ENCODE measurements at regions not wholly inside any gene's neighbourhood (a gene's known extent, or its start where the extent isn't known, plus 50 kb on each side); places are given as distances from the start of the nearest gene placed in this dataset.

GRCh38 chr2:125107446-125107845 lies 1082.4 kb downstream of the CNTNAP5 start:
- H3K27ac ChIP-seq: no peak overlapping the region
- no peak for TF ChIP-seq CTCF (conservative IDR thresholded peaks at IDR 0.05)

- no peak overlapping the region for H3K27ac ChIP-seq
- no peak for TF ChIP-seq CTCF (conservative IDR thresholded peaks at IDR 0.05)
Measured at GRCh38 chr2:125108251-125108650, 1083.2 kb downstream of the CNTNAP5 start.

- no peak overlapping the region for H3K27ac ChIP-seq
- TF ChIP-seq CTCF (conservative IDR thresholded peaks at IDR 0.05): no peak
Measured at GRCh38 chr2:125125902-125126301, 1100.8 kb downstream of the CNTNAP5 start.

GRCh38 chr2:125160947-125161346 lies 1135.9 kb downstream of the CNTNAP5 start:
- no peak overlapping the region for H3K27ac ChIP-seq
- no peak for TF ChIP-seq CTCF (conservative IDR thresholded peaks at IDR 0.05)

DNA sequence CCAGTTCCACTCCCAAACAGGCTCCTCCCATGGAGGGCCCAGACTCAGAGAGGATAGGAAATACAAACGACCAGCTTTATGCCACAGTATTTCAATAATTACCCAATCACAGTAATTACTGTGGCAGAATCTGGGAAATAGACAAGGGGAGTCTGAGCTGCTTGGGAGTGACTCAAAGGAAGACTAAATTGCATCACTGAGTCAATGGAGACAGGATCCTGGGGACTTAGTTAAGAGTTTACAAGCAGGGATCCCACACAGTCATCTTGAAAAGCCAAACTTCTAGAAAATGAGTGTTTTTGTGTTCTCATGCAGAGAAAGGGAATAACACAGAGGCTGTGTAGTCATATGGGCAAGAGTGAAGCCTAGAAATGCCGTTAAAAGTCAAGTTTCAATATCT lies 1142.1 kb downstream of the CNTNAP5 start:
- TF ChIP-seq CTCF (conservative IDR thresholded peaks at IDR 0.05): no peak

DNA sequence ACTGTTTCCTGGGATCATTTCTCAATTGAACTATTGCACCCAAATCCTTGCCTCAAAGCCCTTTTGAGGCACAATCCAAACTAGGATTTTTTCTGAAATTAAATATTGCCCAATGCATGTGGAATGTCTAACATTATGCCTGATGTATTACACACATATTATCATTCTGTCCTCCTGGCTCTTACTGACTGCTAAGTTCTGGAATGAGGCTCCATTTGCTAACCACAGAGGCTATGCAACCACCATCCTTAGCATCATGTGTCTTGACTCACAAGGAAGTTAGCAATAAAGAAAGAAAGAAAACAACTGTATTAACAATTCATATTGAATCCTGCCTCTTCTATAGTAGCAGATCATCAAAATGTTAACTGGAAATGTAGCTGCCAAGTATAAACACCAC lies 1142.7 kb downstream of the CNTNAP5 start:
- H3K27ac ChIP-seq: no peak overlapping the region
- TF ChIP-seq CTCF (conservative IDR thresholded peaks at IDR 0.05): no peak

More for the DNA sequence above, 1142.1 kb downstream of the CNTNAP5 start:
- no peak overlapping the region for H3K27ac ChIP-seq

GRCh38 chr2:125168442-125168841 lies 1143.4 kb downstream of the CNTNAP5 start:
- no peak overlapping the region for H3K27ac ChIP-seq
- TF ChIP-seq CTCF (conservative IDR thresholded peaks at IDR 0.05): no peak
